Limb (tissue), 2 donors: ENCODE measurements at regions not wholly inside any gene's neighbourhood (a gene's known extent, or its start where the extent isn't known, plus 50 kb on each side); places are given as distances from the start of the nearest gene placed in this dataset.

Experiments used
- DNase-seq, 2 donors: peaks; one replicate each; pipeline ENCODE4 v3.0.0-alpha.2; 2016; ENCODE audit errors: extremely low spot score in 2 of 2

DNA sequence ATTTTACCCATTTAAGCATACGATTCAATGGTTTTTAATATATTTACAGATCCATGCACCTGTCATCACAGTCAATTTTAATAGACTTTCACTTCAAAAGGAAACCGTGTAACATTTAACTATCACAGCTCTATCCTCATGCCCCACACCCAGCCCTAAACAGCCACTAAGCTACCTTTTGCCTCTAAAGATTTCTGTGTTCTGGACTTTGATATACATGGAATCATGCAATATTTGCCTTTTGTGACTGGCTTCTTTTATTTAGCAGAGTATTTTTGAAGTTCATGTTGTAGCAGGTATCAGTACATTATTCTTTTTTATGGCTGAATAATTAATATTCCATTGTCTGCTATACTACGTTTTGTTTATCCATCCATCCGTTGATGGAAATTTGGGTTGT, 50.3 kb upstream of the STX16 start:
- DNase-seq: no peak

DNA sequence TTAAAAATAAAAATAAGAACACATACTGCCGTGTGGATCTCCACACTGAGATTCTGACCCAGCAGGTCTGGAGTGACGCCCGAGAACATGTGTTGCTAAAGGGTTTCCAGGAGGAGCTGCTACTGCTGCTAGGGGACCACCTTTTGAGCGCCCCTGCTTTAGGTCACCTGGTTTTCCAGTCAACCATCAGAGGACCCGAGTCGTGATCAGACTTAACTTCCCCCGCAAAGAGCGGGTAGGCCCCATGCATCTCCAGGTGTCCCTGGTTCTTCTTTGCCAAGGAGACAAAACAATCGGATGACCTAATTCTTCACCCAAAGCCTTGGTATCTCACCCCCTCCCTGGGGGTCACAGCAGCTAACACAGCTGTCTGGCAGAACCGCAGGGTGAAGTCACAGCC, 51.1 kb upstream of the STX16 start:
- no peak for DNase-seq

DNA sequence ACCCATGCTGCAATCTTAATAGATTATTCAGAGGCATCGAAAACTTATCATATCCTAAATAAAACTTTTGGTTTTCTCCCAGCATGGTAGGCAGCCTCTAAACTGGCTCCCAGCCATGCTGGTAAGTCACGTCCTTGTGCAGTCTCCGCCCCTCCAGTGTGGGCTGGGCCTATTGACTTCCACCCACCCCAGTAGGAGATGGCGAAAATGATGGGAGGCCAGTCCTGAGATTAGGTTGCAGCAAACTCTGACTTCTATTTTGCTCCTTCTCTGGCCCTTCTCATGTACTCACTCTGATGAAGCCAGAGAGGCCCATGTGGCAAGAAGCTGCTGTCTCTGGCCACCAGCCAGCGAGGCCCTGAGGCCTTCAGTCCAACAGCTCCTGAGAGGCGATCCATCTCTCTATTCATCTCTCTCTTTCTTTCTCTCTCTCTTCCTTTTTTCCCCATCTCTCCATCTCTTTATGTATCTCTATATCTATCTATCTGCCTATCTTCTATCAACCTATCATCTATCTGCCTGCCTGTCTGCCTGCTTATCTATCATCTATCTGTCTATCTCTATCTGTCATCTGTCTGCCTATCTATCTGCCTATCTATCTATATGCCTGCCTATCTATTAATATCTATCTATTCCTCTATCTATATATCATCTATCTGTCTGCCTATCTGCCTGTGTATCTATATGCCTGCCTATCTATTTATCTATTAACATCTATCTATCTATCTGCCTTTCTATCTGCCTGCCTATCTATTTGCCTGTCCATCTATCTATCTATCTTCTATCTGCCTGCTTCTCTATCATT, 52.7 kb upstream of the STX16 start:
- no peak for DNase-seq

DNA sequence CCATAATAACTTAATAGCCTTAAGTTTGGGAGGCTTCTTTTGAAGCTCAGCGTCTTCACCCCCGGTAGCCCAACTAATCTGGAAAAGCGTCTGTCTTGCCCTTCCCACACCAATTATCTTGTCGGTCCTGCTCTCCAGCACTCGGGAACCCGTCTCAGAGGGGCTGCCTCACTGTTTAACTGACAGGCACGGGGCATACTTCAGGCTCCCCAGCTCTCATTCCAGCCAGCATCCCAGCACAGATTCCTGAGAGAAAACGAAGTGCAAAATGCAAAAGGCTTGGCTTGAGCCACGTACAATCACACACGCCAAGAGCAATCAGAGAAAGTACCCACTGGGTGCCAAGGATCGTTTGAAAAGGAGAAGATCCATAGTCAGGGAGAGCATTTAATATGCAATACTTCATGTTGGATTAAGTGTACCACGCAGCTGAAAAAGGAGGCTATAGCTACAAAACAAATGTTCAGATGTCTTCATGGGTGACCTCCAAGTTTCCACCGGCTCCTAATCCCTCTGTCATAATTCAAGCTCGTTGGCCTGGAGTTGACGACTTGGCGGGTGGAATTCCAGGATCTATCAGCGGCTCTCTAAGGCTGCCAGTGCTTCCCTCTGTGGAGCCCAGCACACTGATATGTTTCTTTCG, 53.7 kb upstream of the STX16 start:
- DNase-seq: peak; percentile 78 to 92

DNA sequence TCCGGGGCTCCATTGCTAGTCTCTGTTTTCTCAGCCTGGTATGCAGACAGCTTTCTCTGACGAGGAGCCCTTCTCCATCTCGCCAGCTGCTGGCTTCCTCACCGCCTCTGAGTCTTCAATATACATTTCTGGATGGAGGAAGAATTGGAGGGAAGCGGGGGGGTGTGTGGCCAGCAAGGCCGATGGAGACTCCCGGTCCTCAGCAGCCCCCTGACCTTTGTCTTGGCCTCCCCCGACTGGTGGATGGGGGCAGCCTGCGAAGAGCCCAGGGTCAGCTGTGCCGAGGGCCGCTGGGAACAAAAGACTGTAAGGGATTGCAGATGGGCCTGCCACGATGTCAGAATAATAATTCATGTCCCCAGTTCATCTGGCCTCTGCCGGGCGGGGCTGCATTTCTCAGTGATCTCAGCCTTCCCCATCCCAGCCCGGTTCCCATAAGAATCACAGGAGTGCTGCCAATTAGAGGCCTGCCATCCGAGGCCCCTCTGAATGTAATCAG, 54.3 kb upstream of the STX16 start:
- peak; percentile 73 to 83 for DNase-seq

DNA sequence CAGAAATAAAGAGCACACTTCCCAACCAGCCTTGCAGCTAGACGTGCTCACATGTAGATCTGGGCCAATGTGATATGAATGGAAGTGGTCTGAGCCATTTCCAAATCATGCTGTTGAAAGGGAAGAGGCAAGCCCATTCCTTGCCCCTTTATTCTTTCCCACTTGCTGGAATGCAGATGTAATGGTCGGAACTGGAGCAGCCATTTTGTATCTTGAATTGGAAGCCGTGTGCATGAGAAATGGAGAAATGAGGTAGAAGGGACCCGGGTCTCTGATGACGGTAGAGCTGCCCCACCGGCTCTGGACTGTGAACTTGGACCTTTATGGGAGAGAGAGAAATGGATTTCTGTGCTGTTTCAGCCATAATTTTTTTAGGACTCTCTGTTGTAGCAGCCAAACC, 54.8 kb upstream of the STX16 start:
- no peak for DNase-seq

DNA sequence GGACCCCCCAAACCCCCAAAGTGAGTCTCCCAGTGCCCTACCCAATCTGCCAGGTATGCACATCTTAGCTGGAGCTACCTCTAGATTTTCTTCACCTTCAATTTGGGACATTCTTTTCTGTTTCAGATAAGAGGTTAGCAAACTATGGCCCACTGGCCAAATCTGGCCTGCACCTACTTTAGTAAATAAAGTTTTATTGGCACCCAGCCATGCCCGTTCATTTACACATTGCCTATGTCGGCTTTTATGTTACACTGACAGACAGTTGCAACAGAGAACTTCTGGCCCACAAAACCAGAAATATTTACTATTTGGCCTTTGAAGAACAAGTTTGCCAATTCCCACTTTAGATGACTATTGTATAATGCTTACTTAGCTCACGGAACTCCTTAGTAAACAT, 55.9 kb upstream of the STX16 start:
- DNase-seq: no peak

DNA sequence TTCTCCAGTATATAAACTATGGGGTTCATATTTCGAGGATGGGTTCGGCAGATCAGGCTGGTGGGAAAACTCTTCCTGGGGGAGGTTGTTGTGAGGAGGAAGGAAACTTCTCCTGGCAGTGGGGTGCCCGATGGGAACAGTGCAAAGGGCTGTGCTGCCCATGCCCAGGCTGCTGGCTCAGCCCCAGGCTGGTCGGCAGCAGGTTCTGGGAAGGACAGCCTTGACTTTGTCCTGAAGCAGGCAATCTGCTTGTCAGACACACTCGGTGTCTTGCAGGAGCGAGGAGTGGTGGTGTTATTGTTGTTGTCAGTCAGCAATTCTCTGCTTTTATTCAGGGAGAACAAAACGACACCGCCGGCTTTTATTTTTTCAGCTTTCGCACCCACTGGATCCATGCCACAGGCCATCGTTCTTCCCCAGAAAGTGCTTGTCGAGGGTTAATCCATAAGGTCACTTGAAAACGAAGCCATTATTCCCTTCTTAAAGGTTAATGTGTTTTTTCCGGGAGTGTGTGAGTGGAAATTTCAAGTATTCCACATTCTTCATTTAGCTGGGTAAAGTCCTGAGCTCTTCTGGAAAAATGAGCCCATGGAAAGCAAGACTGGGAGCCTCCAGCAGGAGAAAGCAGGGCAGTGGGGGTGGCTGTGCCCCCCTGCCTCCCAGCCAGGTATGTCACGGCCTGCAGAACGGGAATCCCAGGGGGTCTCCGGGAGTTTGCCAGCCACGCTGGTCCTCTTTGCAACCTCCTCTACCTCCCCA, 57.0 kb upstream of the STX16 start:
- no peak for DNase-seq

DNA sequence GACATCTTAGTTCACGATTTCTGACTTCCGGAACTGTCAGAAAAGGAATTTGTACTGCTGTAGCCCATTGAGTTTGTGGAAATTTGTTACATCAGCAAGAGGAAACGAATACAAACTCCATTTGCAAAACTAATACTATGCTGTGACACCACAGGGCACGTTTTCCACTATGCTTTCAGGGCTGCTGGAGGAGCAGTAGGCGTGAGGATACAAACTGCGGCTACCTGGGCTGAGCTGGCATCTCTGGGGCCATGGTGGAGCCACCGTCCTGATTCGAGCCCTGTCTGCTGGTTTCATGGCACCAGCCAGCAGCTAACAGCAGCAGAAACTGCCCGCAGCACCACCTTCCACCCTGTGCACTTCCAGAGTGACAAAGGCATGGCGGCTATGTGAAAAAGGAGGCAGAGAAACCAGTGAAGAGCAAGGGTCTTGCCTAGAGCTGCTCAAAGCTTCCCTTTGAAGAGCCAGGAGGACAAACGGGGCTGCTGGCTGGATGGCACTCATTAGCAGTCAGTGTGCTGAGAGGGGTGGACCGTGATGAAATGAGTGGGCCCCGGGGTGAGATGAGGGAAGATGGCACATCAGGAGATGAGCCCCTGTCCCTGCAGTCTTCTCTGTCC, 58.9 kb upstream of the STX16 start:
- DNase-seq: no peak

DNA sequence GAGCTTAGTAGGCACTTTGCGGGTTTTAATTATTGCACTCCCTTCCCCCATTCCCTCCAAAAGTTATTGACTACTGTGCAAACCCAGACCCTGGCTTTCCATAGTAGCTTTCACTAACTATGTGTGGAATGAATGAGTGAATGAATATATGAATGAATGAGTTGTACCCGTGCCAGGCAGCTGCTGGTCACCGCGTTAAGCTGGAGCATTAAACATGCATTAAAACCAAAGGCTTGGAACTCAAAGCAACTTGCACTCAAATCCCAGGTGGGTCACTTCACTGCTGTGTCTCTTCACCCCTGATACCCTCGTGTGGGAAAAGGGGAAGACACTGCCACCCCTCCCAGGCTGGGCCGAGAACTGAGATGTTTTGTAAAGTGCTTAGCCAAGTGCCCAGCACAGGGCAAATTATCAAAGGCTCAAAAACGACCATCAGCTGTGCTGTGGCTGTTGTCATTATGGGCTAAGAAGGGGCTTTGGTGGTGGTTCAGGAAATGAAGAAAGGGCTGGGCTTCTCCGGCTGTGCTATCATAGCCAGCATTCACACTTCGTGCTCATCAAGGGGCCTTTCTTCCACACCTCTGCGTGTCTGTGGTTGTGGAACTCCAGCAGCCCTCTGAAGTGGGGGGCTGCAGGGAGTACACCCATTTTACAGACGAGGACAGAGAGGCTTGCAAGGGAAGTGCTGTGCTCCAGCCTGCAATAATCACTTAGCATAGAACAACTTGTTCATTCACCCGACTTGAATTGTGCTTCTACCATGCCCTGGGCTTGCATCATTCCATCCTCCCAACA, 60.2 kb upstream of the STX16 start:
- DNase-seq: no peak

DNA sequence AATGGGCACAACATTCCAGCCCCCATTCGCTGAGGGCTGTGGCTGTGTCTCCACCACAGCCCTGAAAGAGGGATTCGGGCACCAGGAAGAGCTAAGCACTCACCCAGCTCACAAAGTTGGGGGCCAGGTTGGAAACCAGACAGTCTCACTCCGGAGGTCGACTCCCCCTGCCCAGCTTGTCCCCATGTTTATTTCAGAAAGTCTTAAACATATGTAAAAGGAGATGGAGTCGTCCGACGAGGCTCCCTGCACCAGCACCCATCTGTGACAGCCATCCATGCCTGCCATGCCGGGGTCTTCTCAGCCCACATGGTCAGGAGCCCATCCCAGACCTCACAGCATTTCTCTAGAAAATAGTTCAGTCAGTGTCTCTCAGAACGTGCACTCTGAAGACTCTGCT, 63.6 kb upstream of the STX16 start:
- DNase-seq: no peak

DNA sequence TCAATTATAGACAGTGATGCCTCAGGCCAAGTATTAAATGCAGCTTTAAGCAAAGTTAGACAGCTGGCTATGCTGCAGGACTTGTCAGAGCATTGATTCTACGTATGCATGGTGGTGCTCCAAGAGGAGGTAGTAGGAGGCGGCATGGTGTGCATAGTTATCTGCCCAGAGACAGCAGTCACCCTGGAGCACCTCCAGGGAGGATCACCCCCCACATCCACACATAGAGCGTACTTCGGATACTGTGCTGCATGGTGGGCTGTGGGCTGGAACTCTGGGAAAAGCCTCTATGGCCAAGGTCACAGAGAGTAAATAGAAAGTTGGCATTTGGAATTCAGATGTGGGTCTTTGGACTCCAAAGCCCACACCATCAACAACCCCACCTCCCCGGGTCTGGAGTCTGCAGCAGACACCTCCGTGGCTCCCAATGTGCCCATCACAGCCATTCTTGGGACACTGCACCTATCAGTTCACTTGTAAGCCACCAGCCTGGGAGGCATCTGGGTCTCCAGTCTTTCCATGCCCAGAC, 64.5 kb upstream of the STX16 start:
- DNase-seq: peak in 1 of 2 donors; percentile 11

DNA sequence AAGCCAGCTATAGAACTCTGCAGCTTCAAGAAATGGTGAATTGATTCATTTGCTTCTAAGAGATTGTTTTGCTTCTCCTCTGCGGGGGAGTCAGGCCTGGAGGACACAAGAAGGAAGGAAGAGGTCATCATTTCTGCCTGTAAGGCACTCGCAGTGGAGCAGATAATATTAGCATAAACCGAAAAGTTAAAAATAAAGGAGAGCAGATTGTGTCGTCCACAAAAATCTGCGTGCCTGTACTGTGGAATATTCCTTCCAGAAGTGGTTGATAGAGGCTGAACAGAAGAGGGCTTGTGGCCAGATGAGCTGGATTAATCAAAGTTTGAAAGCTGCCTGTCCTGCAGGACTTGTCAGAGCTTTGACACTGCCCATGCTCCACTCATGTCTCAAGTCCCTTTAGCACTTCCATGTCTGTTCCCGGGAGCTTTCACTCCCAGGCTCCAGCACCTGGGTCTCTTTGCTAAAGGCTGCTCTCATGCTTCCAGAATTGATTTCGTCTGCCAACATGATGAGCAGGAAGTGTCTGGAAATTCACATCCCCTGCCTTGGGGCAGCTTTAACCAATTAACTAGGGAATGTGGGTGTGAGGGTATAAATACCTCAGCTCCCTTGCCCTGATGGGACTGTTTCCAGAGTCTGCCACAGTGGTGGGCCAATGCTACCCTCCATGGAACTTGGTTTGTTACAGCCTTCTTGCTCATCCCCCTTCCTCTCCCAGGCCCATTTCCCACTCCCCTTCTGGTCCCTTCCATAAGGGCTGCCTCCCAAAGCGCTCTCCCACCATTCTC, 65.1 kb upstream of the STX16 start:
- DNase-seq: peak in 1 of 2 donors; percentile 18

DNA sequence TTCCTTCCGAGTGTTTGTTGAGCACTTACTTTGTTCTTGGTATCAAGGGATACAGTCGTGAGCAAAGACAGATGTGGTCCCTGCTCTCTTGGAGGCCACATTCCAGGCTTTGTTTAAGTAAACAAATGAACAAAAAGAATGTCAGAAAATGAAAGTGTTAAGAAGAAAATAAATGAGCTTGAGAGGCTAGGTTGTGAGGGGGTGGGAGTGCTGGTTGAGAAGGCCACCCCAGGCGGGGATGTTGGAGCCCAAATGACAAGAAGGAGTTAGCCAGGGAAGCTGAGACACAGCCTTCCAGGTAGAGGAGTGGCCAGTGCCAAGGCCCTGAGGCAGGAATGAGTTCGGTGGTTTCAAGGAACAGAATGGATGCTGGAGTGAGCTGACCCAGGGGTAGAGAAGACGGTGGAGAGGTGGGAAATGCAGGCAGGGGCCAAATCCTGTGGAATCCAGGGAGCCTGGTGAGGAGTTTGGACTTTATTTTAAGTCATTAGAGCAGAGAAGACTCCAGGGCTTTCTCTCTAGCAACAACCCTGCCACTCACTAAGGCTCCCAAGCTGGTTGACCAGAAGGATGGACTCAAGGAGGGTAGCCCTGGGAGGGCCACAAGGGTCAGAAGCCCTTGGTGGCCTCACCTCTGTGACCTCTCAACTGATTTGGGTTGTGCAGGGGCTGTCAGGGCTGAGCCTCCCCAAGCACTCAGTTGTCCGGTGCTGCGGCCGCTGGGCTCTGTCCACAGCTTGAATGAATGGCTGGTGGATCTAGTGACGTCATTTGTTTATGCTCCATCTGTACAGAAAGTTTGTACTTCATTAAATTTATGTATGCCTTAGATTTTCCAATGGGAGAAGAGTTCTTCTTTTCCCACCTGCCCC, 66.0 kb upstream of the STX16 start:
- peak in 1 of 2 donors; percentile 29 for DNase-seq

DNA sequence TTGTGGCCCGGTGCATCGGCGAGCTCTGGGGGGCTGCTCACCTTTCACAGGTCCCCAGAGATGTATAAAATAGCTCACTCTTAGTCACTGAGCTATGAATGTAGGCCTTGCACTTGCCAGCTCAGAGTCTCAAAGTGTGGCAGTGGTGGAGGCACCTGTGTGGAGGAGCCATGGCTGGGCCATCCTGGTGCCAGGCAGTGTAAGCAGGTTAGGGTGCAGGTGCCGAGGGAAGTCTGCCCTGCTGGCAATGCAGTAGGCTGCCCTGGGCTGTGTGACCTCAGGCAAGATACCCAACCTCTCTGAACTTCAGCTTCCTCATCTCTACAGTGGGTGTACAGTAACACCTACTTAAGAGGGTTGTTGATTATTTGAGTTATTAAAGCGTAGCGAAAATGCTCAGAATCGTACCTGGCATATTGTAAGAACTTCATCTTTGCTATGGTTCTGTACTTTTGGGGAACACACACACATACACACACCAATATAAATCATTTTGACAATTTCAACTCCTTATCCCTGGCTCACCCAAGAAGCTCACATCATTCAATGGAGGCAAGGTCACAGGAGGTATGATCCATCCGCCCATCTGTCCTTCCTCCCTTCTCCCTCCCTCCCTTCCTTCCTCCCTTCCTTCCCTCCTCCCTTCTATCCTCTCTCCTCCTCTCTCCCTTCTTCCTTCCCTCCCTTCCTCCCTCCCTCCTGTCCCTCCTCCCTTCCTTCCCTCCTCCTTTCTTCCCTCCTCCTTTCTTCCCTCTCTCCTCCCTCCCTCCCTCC, 66.8 kb upstream of the STX16 start:
- peak in 1 of 2 donors; percentile 24 for DNase-seq

DNA sequence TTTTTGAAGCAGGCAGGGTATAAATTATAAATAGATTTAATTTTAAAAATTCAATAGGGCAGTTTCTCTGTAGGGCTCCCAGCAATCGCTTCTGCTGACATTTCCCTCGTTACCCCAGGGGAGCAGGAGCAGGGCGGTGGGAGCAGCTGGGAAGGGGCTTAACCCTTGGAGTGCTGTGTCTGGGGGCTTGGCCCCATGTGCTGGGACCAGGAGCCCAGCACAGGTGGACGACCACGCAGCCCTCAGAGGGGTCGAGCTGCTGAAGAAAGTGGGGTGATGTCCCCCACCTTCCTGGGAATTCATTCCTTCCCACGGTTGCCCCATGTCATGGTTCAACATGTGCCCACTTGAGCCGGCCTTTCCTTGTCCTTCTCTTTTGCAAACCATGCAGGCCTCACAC, 67.5 kb upstream of the STX16 start:
- peak in 1 of 2 donors; percentile 36 for DNase-seq

DNA sequence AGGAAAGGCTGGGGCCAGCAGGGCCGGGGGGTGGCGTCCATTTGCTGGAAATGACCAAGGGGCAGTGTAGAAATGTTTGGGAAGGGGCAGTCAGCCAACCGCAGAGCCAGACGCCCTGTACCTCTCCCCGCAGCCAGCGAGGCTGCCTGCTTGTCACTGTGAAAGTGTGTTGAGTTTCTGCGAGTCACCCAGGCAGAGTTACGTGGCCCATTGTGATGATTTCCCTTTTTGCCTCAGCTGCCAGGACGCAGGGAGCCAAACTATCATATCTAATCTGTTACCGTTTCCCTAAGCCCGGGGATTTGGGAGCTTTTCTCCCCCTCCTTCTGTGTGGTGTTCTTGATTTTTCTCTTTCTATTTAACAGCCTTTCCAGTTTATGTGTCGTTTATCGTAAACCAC, 67.9 kb upstream of the STX16 start:
- DNase-seq: peak in 1 of 2 donors; percentile 34

DNA sequence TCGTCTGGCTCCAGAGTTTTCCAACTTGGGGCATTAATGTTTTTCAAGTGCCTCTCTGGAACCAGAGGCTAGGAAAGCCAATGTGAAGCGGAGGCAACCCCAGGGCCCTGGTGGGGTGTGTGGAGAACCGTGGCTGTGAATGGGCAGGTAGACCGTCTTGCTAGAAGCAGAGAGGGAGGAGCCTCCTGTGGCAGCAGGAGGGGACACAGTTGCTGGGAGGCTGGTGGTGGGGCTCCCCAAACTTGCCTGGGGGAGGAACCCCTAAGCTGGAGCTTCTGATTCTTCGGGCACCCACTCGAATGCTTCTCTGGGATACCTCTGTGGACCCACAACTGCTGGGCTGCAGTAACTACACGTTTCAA, 65.3 kb upstream of the APCDD1L start:
- no peak for DNase-seq
